OCI-LY7 (cell line): ENCODE measurements at regions not wholly inside any gene's neighbourhood (a gene's known extent, or its start where the extent isn't known, plus 50 kb on each side); places are given as distances from the start of the nearest gene placed in this dataset.
"Not testable (repeated sequence)": the region's sequence is repeated elsewhere in the genome, so short reads cannot be mapped to it uniquely, and the experiment has no call there.

Experiments used
- BruUV-seq: library from RNA; stranded (reverse); fragments of 400-500 nt; replicated peaks from 2 replicates; lab custom pipeline; 2021; lab: Mats Ljungman, UMichigan
- CTCF ChIA-PET: fragments of 300-600 bp; sonication (Branson Sonifier 250); formaldehyde crosslinking; loops from one replicate; lab custom pipeline; 2022; ENCODE audit warnings: antibody characterized with exemption; ENCODE audit not compliant: unreplicated experiment; lab: Charles Lee
- POLR2A ChIA-PET: fragments of 300-600 bp; sonication (Branson Sonifier 250); formaldehyde crosslinking; loops from one replicate; lab custom pipeline; 2022; ENCODE audit warnings: antibody characterized with exemption; lab: Charles Lee
- DNase-seq: peaks from one replicate; pipeline ENCODE4 v3.0.0-alpha.2; 2015; ENCODE audit warnings: low spot score
- H2AFZ ChIP-seq: fragments of 200-600 bp; sonication (generic), shearing (Covaris generic); 2 replicates; pipeline ENCODE4 v1.6.1; 2014; ENCODE audit warnings: mild to moderate bottlenecking, antibody characterized with exemption, low read length, moderate library complexity
- H3K27ac ChIP-seq: fragments of 200-600 bp; sonication (generic); 2 replicates; pipeline ENCODE4 v1.5.1; 2014; ENCODE audit warnings: mixed run types, low read depth, mild to moderate bottlenecking, moderate library complexity, low read length, inconsistent platforms; ENCODE audit not compliant: poor library complexity, severe bottlenecking
- H3K36me3 ChIP-seq: fragments of 200-600 bp; sonication (generic); 2 replicates; pipeline ENCODE4 v1.6.1; 2014; ENCODE audit warnings: mild to moderate bottlenecking, antibody characterized with exemption, low read length, moderate library complexity, mixed read lengths; ENCODE audit not compliant: insufficient read depth
- H3K4me1 ChIP-seq: fragments of 200-600 bp; sonication (generic); 2 replicates; pipeline ENCODE4 v1.5.1; 2014; ENCODE audit warnings: mild to moderate bottlenecking, low read length; ENCODE audit not compliant: insufficient read depth, poor library complexity, severe bottlenecking
- H3K4me2 ChIP-seq: fragments of 200-600 bp; sonication (generic); 2 replicates; pipeline ENCODE4 v1.6.1; 2014; ENCODE audit warnings: mild to moderate bottlenecking, low read length
- H3K4me3 ChIP-seq: fragments of 200-600 bp; sonication (generic); 2 replicates; pipeline ENCODE4 v1.5.1; 2014; ENCODE audit warnings: mild to moderate bottlenecking, low read depth, low read length; ENCODE audit not compliant: poor library complexity, severe bottlenecking
- H3K79me2 ChIP-seq: fragments of 200-600 bp; sonication (generic); 2 replicates; pipeline ENCODE4 v1.6.1; 2016; ENCODE audit warnings: low read depth, mild to moderate bottlenecking, low read length, moderate library complexity, mixed read lengths; ENCODE audit not compliant: insufficient read depth
- H3K9me2 ChIP-seq: fragments of 200-600 bp; sonication (generic); 2 replicates; pipeline ENCODE4 v1.6.1; 2016; ENCODE audit warnings: mild to moderate bottlenecking, low read length, mixed read lengths; ENCODE audit not compliant: insufficient read depth
- H3K9me3 ChIP-seq: fragments of 200-600 bp; sonication (generic); 2 replicates; pipeline ENCODE4 v1.6.1; 2014; ENCODE audit warnings: mild to moderate bottlenecking, mixed run types, low read length, mixed read lengths
- H4K20me1 ChIP-seq: fragments of 200-600 bp; sonication (generic); 2 replicates; pipeline ENCODE4 v1.6.1; 2014; ENCODE audit warnings: mild to moderate bottlenecking, antibody characterized with exemption, low read length, moderate library complexity, mixed read lengths; ENCODE audit not compliant: insufficient read depth
- CTCF ChIP-seq: fragments of 200-600 bp; sonication (generic); conservative IDR thresholded peaks from 2 replicates; pipeline ENCODE4 v1.5.1; 2014; ENCODE audit warnings: mild to moderate bottlenecking, antibody characterized with exemption, low read length, moderate library complexity, mixed read lengths
- EZH2phosphoT487 ChIP-seq: fragments of 200-600 bp; sonication (generic); IDR thresholded peaks from 2 replicates; pipeline ENCODE4 v1.6.1; 2018; ENCODE audit warnings: low read depth, borderline replicate concordance, mild to moderate bottlenecking, mixed run types, antibody characterized with exemption, low read length, moderate library complexity, mixed read lengths
- intact Hi-C: fragments of 100-400 bp; cut with micrococcal nuclease; formaldehyde crosslinking; loops from one replicate; pipeline ENCODE4 v1.10.0; 2022; ENCODE audit not compliant: unreplicated experiment

- ChIA-PET POLR2A (no interaction called here), CTCF (no interaction called here)
- no peaks in the 10 kb centered on the region for H3K9me2 ChIP-seq
- no peaks in the 10 kb centered on the region for H4K20me1 ChIP-seq
- TF ChIP-seq EZH2phosphoT487 (no peak), CTCF (no peak)
- H3K4me2 ChIP-seq, result no peak overlapping the region
- no TSS peak for BruUV-seq
- H3K27ac ChIP-seq, result no peak overlapping the region
- no peak for DNase-seq
- no peaks in the 10 kb centered on the region for H3K79me2 ChIP-seq
- no peak overlapping the region for H2AFZ ChIP-seq
- intact Hi-C loops, result no loop called here
- H3K36me3 ChIP-seq, result no peaks in the 10 kb centered on the region
- H3K4me1 ChIP-seq, result no peaks in the 10 kb centered on the region
- H3K4me3 ChIP-seq, result no peak overlapping the region
- H3K9me3 ChIP-seq, result no peaks in the 10 kb centered on the region
These were observed 110.6 kb upstream of the CTAGE1 start for GRCh38 chr18:22528291-22528690.

- BruUV-seq, POLR2A ChIA-PET: not testable (repeated sequence)
These were observed 117.0 kb upstream of the CTAGE1 start for GRCh38 chr18:22534706-22535105.

GRCh38 chr18:22536558-22536957 lies 118.8 kb upstream of the CTAGE1 start:
- H3K4me1 ChIP-seq, result no peaks in the 10 kb centered on the region
- ChIA-PET CTCF (no interaction called here), POLR2A (no interaction called here)
- H3K9me2 ChIP-seq, result no peaks in the 10 kb centered on the region
- no peak overlapping the region for H3K4me2 ChIP-seq
- BruUV-seq, result no TSS peak
- H3K4me3 ChIP-seq, result no peak overlapping the region
- no peak overlapping the region for H2AFZ ChIP-seq
- no peaks in the 10 kb centered on the region for H3K36me3 ChIP-seq
- H4K20me1 ChIP-seq, result no peaks in the 10 kb centered on the region
- no peaks in the 10 kb centered on the region for H3K9me3 ChIP-seq
- no peak for TF ChIP-seq EZH2phosphoT487
- no peak for TF ChIP-seq CTCF
- no peaks in the 10 kb centered on the region for H3K79me2 ChIP-seq
- intact Hi-C loops, result no loop called here
- no peak overlapping the region for H3K27ac ChIP-seq
- no peak for DNase-seq

More at GRCh38 chr18:22534706-22535105, 117.0 kb upstream of the CTAGE1 start:
- intact Hi-C loops, H3K9me3 ChIP-seq, H3K4me3 ChIP-seq, H3K4me1 ChIP-seq, H4K20me1 ChIP-seq, H3K36me3 ChIP-seq, H3K79me2 ChIP-seq, DNase-seq, H2AFZ ChIP-seq, CTCF ChIA-PET, H3K9me2 ChIP-seq, H3K27ac ChIP-seq, H3K4me2 ChIP-seq: not testable (repeated sequence)
